A673 (cell line): ENCODE measurements at regions not wholly inside any gene's neighbourhood (a gene's known extent, or its start where the extent isn't known, plus 50 kb on each side); places are given as distances from the start of the nearest gene placed in this dataset.

Experiments
- BruUV-seq: library from RNA; stranded (reverse); fragments of 400-500 nt; replicated peaks from 2 replicates; lab custom pipeline; 2021; lab: Mats Ljungman, UMichigan
- CTCF ChIA-PET: fragments of 300-600 bp; sonication (Branson Sonifier 250); formaldehyde crosslinking; loops from one replicate; lab custom pipeline; 2022; ENCODE audit warnings: antibody characterized with exemption; lab: Charles Lee
- POLR2A ChIA-PET: fragments of 300-600 bp; sonication (Branson Sonifier 250); formaldehyde crosslinking; loops from one replicate; lab custom pipeline; 2022; ENCODE audit warnings: antibody characterized with exemption; ENCODE audit not compliant: low non-redundant PET; lab: Charles Lee
- DNase-seq: peaks from one replicate; pipeline ENCODE4 v3.0.0-alpha.2; 2015; ENCODE audit warnings: low spot score
- H3K27ac ChIP-seq: fragments of 200-600 bp; sonication (generic); 2 replicates; pipeline ENCODE4 v1.5.1; 2016; ENCODE audit warnings: mixed run types, low read depth, mild to moderate bottlenecking, mixed read lengths, antibody characterized with exemption, low read length; ENCODE audit not compliant: poor library complexity, severe bottlenecking
- H3K27me3 ChIP-seq: fragments of 200-600 bp; sonication (generic); replicated peaks from 2 replicates; pipeline ENCODE4 v1.6.1; 2017; ENCODE audit warnings: mixed run types, low read depth, mild to moderate bottlenecking, mixed read lengths, antibody characterized with exemption, low read length; ENCODE audit not compliant: insufficient read depth, poor library complexity
- H3K36me3 ChIP-seq: fragments of 200-600 bp; sonication (generic); 2 replicates; pipeline ENCODE4 v1.6.1; 2016; ENCODE audit warnings: mixed run types, mild to moderate bottlenecking, mixed read lengths, antibody characterized with exemption, low read length; ENCODE audit not compliant: insufficient read depth, poor library complexity, severe bottlenecking
- H3K4me1 ChIP-seq: fragments of 200-600 bp; sonication (generic); 2 replicates; pipeline ENCODE4 v1.6.1; 2017; ENCODE audit warnings: mixed run types, mild to moderate bottlenecking, mixed read lengths, antibody characterized with exemption, low read length; ENCODE audit not compliant: insufficient read depth, poor library complexity, severe bottlenecking
- H3K4me3 ChIP-seq: fragments of 200-600 bp; sonication (generic); 2 replicates; pipeline ENCODE4 v1.5.1; 2016; ENCODE audit warnings: low read depth, mixed run types, mild to moderate bottlenecking, mixed read lengths, low read length; ENCODE audit not compliant: poor library complexity, severe bottlenecking
- H3K9me3 ChIP-seq: fragments of 200-600 bp; sonication (generic); 2 replicates; pipeline ENCODE4 v1.6.1; 2016; ENCODE audit warnings: mixed run types, low read depth, mild to moderate bottlenecking, mixed read lengths, antibody characterized with exemption, low read length; ENCODE audit not compliant: poor library complexity, severe bottlenecking
- EZH2 ChIP-seq: fragments of 200-600 bp; sonication (generic); IDR thresholded peaks from 2 replicates; pipeline ENCODE4 v1.6.1; 2017; ENCODE audit warnings: borderline replicate concordance, low read depth, mild to moderate bottlenecking, mixed read lengths, antibody characterized with exemption, low read length; ENCODE audit not compliant: poor library complexity, severe bottlenecking
- intact Hi-C: fragments of 100-400 bp; cut with micrococcal nuclease; formaldehyde crosslinking; loops from one replicate; pipeline ENCODE4 v1.10.0; 2022; ENCODE audit not compliant: unreplicated experiment
- TF ChIP-seq, protein P1 (sequence below): fragments of 300-800, 200-600 bp; sonication (generic); conservative IDR thresholded peaks from 2 replicates; pipeline ENCODE4 v1.5.1; 2017; ENCODE audit warnings: low read depth, mild to moderate bottlenecking, antibody characterized with exemption, low read length, moderate library complexity, mixed read lengths

DNA sequence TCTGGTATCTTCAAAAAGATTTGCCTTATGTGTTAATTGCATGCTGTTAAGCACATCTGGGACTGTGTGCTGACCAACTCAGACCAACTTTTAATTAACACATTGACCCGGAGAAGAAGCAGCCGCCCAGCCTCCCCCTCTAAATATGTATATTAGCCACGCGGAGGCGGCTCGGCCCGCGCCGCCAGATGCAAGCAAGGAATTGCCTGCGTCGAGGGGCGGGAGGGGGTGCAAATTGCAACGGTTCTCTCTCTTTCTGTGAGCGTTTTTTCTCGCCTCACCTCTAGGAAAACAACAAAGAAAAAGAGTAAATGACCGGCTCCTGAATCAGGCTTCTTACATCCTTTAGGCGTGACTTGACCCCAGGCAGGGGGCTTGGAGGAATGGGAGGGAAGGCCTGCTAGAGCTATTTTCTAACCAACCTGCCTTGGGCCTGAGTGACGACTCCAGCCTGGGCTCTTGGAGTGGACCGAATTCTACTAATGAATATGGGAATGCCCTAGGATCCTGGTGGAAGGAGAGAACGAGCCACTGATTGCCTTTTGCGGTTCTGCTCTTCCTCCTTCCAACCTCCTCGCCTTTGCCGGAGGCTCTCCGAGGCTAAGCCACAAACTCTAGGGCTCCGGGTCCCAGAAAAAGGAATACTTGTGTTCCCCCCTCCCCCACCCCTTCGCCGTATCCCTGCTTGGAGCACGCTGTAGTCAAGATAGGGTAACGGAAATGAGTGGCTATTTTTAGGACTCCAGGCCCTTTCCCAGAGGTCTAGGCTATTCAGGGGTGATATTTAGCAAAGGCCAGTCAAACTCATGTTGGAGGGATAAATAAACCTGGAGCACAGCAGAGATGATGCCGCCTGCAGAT, 417.0 kb upstream of the ESRRG start:
- Histone ChIP-seq H3K4me1 (no peaks in the 10 kb centered on the region), H3K27me3 (peaks cover 67% of the 10 kb centered on the region), H3K36me3 (no peaks in the 10 kb centered on the region), H3K9me3 (no peaks in the 10 kb centered on the region), H3K4me3 (no peak overlapping the region), H3K27ac (no peak overlapping the region)
- intact Hi-C loops = no loop called here
- TF ChIP-seq, protein P1, sequence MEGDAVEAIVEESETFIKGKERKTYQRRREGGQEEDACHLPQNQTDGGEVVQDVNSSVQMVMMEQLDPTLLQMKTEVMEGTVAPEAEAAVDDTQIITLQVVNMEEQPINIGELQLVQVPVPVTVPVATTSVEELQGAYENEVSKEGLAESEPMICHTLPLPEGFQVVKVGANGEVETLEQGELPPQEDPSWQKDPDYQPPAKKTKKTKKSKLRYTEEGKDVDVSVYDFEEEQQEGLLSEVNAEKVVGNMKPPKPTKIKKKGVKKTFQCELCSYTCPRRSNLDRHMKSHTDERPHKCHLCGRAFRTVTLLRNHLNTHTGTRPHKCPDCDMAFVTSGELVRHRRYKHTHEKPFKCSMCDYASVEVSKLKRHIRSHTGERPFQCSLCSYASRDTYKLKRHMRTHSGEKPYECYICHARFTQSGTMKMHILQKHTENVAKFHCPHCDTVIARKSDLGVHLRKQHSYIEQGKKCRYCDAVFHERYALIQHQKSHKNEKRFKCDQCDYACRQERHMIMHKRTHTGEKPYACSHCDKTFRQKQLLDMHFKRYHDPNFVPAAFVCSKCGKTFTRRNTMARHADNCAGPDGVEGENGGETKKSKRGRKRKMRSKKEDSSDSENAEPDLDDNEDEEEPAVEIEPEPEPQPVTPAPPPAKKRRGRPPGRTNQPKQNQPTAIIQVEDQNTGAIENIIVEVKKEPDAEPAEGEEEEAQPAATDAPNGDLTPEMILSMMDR = no peak
- TF ChIP-seq EZH2 = no peak
- ChIA-PET CTCF (no interaction called here), POLR2A (no interaction called here)
- BruUV-seq = no TSS peak
- DNase-seq = no peak

DNA sequence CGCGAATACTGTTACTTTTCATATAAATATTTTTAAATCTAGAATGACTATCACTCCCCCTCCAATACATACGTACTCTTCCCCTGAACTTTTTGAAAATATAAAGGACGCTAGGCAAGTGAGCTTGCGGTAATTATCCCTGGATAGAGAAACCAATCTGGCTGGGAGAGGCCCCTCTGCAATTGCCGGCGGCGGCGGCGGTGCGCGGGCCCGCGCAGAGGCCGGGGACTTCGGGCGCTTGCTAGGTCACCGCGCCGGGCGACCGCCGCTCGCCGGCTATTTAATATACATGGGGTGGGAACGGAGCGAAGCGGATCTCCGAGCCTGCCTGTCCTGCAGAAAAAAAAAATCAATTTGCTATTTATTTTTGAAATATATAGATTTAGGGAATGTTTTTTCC, 416.3 kb upstream of the ESRRG start:
- BruUV-seq = no TSS peak
- Histone ChIP-seq H3K4me1 (no peaks in the 10 kb centered on the region), H3K27ac (no peak overlapping the region), H3K9me3 (no peaks in the 10 kb centered on the region), H3K27me3 (peaks cover 75% of the 10 kb centered on the region), H3K4me3 (no peak overlapping the region), H3K36me3 (no peaks in the 10 kb centered on the region)
- ChIA-PET POLR2A (no interaction called here), CTCF (no interaction called here)
- TF ChIP-seq, protein P1 = no peak
- no peak for TF ChIP-seq EZH2
- intact Hi-C loops = no loop called here
- no peak for DNase-seq

DNA sequence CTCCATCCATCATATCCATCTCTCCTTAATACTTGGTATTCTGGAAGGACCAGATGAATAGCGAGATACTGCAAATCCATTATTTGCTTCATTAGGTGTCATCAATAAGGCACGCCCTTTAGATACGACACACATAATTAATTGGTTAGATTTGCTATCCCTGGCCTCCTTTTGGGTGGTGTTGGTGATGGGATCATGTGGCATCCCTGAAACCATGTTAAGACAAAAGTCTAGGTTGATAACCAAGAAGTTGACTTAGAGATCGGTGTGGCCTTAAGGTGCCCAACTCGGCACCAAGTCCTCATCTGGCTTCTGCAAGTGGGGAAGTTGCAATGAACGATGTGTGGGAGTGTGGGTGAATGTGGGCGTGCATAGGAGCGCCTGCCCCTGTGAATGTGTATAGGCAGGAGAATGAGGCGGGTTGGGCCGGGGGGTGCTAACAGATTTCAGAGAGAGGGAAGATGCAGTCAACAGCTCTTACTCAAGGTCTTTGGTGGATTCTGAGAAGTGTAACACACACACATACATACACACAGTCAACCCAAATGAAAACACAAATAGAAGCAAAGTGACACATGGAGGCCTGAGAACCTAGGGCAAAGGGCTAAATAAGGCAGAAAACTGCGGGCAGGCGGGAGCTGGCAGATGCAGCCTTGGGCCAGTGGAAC, 415.7 kb upstream of the ESRRG start:
- intact Hi-C loops = no loop called here
- DNase-seq = no peak
- H3K4me3 ChIP-seq = no peak overlapping the region
- no peaks in the 10 kb centered on the region for H3K36me3 ChIP-seq
- ChIA-PET CTCF (no interaction called here), POLR2A (no interaction called here)
- H3K27me3 ChIP-seq = peaks cover 80% of the 10 kb centered on the region
- no peaks in the 10 kb centered on the region for H3K9me3 ChIP-seq
- BruUV-seq = no TSS peak
- TF ChIP-seq EZH2 = peak; percentile 9
- TF ChIP-seq, protein P1 = no peak
- H3K4me1 ChIP-seq = no peaks in the 10 kb centered on the region
- H3K27ac ChIP-seq = no peak overlapping the region
